PC-3 (cell line): ENCODE measurements at regions not wholly inside any gene's neighbourhood (a gene's known extent, or its start where the extent isn't known, plus 50 kb on each side); places are given as distances from the start of the nearest gene placed in this dataset.

Experiments
- EZH2 ChIP-seq: fragments of 300-600 bp; sonication (generic); IDR thresholded peaks from one replicate; pipeline ENCODE4 v1.6.1; 2017; ENCODE audit warnings: antibody characterized with exemption, mild to moderate bottlenecking, low read length; ENCODE audit not compliant: unreplicated experiment
- EZH2phosphoT487 ChIP-seq: fragments of 300-600 bp; sonication (generic); IDR thresholded peaks from 2 replicates; pipeline ENCODE4 v1.6.1; 2018; ENCODE audit warnings: mild to moderate bottlenecking, antibody characterized with exemption, low read length, borderline replicate concordance
- TF ChIP-seq, protein P1 (sequence below): fragments of 300-600 bp; sonication (generic); conservative IDR thresholded peaks from 2 replicates; pipeline ENCODE4 v1.5.1; 2017; ENCODE audit warnings: antibody characterized with exemption, low read depth, mild to moderate bottlenecking, low read length

DNA sequence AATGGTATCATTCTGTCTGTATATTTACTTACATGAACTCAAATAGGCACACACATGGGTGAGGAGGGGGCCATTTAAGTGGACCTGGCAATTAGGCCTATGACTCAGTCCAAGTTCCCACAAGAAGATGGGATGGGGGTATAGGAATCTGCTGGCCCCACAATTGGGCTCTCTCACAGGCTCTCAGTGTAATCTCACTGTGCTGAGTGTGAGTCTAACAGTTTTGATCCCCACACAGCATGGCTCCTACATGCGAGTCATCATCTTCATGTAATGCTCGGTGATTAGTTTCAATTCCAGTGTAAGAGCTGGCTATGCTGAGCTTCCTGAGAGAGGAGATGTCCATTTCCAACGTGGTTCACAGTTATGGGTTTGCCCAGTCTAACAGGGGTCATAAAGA, 114.0 kb downstream of the GATA6 start:
- TF ChIP-seq, protein P1, sequence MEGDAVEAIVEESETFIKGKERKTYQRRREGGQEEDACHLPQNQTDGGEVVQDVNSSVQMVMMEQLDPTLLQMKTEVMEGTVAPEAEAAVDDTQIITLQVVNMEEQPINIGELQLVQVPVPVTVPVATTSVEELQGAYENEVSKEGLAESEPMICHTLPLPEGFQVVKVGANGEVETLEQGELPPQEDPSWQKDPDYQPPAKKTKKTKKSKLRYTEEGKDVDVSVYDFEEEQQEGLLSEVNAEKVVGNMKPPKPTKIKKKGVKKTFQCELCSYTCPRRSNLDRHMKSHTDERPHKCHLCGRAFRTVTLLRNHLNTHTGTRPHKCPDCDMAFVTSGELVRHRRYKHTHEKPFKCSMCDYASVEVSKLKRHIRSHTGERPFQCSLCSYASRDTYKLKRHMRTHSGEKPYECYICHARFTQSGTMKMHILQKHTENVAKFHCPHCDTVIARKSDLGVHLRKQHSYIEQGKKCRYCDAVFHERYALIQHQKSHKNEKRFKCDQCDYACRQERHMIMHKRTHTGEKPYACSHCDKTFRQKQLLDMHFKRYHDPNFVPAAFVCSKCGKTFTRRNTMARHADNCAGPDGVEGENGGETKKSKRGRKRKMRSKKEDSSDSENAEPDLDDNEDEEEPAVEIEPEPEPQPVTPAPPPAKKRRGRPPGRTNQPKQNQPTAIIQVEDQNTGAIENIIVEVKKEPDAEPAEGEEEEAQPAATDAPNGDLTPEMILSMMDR, result no peak
- no peak for TF ChIP-seq EZH2
- no peak for TF ChIP-seq EZH2phosphoT487
